Right lung (tissue), 2 donors: ENCODE measurements at regions not wholly inside any gene's neighbourhood (a gene's known extent, or its start where the extent isn't known, plus 50 kb on each side); places are given as distances from the start of the nearest gene placed in this dataset.
"Not testable (repeated sequence)": the region's sequence is repeated elsewhere in the genome, so short reads cannot be mapped to it uniquely, and the experiment has no call there.

Experiments
- DNase-seq, 2 donors: peaks; one replicate each; pipeline ENCODE4 v3.0.0-alpha.2; 2013

DNA sequence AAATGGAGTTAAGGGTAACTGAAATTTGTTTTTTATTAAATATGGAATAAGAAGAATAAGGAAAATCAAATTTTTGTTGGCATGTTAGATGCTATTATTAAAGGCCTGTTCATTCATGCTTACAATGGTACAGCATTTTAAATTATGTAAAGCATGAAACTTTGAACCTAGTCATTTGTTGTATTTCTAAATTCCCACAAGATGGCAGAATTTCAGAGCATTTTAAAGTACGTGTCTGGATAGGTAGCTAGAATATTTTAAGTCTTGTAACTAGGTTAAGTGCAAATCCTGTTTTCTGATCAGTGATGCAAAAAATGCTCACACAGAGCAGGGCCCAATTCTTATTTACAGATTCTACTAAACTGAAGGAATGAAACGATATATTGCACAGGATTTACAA, 585.6 kb upstream of the MIS18BP1 start:
- DNase-seq: no peak

DNA sequence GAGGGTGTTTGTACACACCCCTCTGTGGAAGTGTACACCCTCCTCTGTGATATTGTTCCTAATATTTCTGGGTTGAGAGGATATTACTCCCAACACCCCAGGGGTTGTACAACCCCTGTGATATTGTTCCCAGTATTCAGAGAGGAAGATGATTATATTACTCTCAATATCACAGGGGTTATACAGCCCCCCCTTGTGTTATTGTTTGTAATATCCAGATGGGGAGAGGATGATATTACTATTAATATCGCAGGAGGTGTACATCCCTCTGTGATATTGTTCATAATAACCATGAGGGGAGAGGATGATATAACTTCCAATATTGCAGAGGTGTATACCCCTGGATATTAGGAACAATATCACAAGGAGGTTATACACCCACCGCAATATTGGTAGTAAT, 566.1 kb upstream of the MIS18BP1 start:
- no peak for DNase-seq

GRCh38 chr14:45811155-45811554, 558.2 kb upstream of the MIS18BP1 start:
- DNase-seq: no peak

- no peak for DNase-seq
Measured at GRCh38 chr14:45810152-45810872, 557.3 kb upstream of the MIS18BP1 start.

DNA sequence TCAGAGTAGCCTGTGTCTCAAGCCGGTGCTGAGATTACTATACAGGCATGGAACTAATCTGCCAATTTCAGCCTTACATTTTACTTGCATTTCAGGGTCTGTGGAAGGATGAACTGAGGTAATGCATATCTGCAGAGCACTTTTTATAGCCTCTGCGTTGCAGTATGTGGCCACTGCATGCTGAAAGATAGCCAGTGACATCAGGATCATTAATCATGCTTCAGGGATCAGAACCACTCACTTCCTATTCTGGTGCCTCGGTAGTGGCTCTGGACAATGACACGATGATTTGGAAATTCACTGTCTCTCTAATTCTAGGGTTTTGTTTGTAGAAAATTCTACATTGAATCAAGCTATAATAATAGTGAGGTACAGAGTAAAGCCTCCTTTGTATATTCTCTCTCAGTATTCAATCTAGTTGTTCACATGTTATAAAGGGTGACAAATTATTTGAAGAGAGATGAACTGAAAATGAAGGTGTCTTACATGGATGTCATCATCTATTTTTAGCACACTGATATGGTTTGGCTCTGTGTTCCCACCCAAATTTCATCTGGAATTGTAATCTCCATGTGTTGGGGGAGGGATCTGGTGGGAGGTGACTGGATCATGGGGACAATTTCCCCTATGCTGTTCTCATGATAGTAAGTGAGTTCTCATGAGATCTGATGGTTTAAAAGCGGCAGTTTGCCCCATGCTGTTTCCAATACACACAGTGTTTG, 554.3 kb upstream of the MIS18BP1 start:
- DNase-seq: no peak

DNA sequence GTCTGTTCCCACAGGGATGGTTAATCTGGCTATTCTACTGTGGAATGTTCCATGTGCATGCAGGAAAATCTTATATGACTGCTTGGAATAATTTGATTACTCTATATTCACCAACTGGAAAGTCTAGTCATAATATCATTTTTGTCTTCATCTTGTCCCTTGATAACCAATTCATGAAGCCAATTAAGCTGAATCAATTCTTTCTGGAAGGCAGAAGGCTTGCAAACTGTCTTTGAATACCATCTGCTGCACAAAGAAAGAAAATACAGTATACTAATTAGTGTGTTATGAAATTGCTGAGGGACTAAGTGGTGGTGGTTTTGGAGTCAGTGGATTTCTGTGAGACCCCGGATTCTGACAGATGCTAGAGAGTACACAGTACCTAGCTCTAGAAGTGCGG, 546.5 kb upstream of the MIS18BP1 start:
- no peak for DNase-seq

DNA sequence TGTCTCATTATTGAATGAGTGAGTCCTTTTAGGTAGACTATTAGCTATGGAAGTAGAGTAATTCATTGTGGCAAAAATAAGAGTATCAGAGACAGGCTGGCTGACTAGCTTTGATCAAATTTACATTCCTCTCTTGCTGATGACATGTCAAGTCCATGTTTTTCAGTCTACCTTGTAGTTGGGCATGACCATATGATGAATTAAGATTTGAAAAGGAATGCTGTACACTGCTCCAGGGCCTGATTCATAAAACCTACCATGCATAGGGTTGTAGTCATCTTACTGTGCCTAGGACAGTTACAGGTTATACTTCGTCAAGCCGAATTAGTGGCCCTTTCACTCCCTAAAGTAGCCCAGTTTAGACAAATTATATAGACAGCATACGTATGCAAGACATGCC, 545.7 kb upstream of the MIS18BP1 start:
- no peak for DNase-seq

- not testable (repeated sequence) for DNase-seq
Measured at GRCh38 chr14:45796006-45796405, 543.0 kb upstream of the MIS18BP1 start.

- DNase-seq: no peak
Measured at GRCh38 chr14:45793081-45793480, 540.1 kb upstream of the MIS18BP1 start.

DNA sequence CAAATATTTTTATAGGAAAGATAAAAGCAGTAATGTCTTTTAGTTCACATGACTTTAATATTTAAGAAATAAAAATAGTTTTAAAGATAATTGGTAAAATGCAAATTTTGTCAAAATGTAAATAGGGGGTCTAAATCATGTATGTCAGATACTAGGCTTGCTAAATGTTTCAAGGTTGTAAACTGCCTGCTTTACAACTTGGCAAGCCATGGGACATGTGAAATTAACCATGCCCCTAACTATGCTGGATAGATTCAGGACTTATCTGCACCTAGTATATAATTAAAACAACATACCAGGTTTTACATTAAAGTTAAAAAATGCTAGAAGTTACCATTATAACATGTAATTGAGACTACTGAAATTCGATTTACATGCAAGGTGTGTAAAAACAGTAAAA, 537.3 kb upstream of the MIS18BP1 start:
- no peak for DNase-seq

GRCh38 chr14:45787167-45787566, 534.2 kb upstream of the MIS18BP1 start:
- no peak for DNase-seq

DNA sequence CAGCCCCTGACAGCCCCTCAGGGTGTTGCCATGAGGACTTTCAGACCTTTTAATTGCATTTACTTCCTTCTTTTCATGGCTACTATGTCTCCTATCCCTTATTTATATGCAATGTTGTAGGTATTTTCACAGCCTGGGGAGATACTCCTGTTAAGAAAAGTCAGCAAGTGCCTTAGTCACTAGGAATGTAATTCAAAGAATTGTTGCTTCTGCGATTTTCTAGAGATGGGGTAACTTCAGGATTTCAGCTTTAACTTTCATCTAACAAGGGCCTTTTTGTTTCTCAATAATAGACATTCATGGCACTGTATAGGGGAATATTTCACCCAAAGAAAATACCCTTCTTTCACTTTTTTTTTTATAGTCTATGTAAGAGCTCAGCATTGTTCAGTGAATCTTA, 533.3 kb upstream of the MIS18BP1 start:
- DNase-seq: no peak

DNA sequence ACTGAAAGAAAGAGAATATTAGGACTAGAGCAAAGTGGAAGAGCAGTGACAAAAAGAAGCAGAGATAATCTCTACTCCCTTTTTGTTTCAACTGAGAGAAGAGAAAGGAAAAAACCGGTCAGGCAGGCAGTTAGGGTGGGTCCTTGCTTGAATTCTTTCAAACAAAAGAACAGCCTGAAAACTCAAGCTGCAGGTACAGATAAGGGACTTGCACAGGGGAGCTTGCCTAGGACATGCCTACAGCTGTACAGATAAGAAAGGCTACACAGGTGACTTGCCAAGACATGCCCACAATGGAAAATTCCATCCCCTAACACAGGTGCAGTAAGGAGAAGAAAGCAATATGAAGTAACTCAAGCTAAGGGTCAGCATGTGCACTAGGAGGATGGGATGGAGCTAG, 532.2 kb upstream of the MIS18BP1 start:
- no peak for DNase-seq

GRCh38 chr14:45766247-45766646, 513.2 kb upstream of the MIS18BP1 start:
- DNase-seq: no peak

GRCh38 chr14:45757655-45758054, 504.7 kb upstream of the MIS18BP1 start:
- no peak for DNase-seq

DNA sequence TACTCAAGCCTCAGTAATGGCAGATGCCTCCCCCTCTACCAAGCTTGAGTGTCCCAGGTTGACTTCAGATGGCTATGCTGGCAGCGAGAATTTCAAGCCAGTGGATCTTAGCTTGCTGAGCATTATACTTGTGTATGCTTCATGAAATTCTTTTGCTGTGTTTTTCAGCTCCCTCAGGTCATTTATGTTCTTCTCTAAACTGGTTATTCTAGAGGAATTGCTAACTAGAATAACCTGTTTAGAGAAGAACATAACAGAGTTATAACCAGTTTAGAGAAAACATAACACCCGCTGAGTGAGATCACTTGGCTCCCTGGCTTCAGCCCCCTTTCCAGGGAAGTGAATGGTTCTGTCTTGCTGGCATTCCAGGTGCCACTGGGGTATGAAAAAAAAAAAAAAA, 503.4 kb upstream of the MIS18BP1 start:
- not testable (repeated sequence) for DNase-seq

DNA sequence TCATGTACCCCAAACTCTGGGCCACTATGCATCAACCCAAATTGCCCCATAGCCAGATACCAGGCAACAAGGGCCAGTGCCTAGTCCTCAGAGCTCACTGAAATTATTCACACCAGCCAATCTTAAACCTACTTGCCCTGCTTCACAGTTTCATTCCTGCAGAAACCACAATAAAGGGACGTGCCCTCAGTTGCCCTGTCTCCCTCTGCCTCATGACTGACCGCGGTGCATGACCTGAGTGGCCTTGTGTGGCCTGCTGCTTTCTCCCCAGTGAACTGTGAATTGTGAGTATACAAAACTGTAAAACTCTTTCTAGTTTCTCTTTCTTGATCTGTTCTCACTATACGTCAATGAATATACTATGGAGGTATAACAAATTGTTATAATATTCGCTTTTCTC, 490.9 kb upstream of the MIS18BP1 start:
- DNase-seq: no peak

DNA sequence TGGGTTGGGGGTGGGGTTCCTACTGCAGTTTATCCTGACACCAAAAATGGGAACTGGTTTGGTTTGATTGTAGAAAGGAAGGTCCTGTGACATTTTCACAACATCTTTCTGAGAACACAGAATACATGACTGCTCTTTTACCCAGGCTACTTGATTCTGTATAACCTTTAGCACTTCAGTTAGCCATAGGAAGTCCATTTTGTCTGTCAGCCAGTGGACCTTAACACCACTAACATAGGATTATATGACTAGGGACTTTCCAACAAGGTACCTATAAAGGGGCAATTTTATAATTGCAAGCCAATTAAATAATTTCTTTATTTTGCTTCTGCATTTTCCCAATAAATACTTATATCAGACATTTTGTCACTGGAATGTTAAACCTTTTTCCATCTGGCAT, 489.2 kb upstream of the MIS18BP1 start:
- DNase-seq: no peak

DNA sequence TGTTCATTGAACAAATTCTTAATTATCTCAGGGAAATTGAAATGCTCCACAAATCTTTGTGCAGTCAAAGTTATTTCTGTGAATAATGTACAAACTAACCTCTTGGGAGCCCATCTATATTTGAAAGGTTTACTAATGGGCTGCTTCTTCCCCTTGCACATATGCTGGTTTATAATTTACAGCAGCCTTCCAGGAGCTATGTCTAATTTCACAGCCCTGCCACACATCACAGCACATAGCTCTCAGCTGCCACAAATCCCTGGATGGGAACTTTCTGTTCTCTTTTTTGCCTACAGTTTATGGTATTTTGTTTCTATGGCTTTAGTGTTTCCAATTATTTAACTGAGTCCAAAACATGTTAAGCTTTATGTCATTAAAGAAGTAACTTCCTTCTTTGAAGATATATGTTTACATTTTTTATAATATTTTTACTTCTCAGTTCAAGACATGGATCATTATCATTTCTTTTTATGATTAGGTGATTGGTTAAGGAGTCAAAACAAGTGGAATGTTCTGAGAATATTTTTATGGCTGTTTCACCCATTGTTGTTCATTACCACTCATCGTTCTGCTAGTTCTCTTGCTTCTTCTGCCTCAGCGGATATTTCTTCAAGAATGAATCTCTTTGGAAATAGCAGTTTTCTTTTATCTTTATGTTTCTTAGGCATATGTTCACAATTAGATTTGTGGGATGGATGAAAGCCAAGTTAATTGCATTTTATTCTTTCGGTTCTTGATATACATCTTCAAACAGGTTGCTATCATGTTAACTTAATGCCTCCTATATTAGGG, 475.6 kb upstream of the MIS18BP1 start:
- DNase-seq: no peak

DNA sequence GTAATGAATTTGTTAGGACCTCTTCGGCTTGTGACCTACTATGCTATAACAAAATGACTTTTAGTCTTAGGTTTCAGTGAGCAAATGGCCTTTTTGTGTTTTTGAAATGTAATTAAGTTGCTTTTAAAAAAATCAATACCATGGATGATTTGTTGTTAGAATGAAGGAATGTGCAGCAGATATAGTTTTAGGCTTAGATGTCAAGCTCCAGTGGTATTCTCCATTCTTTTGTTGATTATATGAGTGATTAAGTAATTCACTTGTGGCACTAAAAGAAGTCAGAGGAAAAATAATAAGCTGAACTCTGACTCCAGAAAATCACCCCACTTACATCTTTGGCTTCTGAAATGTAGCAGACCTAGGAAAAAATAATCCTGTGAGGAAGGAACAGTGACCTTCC, 474.1 kb upstream of the MIS18BP1 start:
- no peak for DNase-seq

DNA sequence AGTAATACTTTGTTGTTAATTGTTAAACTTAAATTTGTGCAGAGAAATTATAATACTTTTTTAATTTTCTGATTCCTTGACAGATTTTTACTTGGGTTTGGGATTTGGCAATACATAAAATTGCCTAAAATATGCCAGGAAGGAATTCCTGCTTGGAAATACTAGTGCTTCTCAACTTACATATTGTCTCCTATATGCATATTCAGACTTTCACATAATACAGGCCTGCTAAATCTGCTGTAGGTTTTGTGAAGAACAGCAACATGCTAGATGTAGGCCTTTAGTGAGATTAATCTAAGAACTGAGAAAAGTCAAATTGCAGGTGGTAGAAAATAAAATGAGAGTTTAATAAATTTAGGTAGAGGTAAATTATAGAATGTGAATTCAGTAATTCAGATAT, 468.5 kb upstream of the MIS18BP1 start:
- DNase-seq: no peak

GRCh38 chr14:45716572-45716971, 463.6 kb upstream of the MIS18BP1 start:
- no peak for DNase-seq

GRCh38 chr14:45715946-45716345, 462.9 kb upstream of the MIS18BP1 start:
- no peak for DNase-seq
